ENCODE measurements at regions not wholly inside any gene's neighbourhood (a gene's known extent, or its start where the extent isn't known, plus 50 kb on each side); places are given as distances from the start of the nearest gene placed in this dataset.

- TF ChIP-seq CTCF (IDR thresholded peaks at IDR 0.05) (no peak), POLR2A (IDR thresholded peaks at IDR 0.05) (no peak)
These were observed 609.0 kb upstream of the FZD8 start for GRCh38 chr10:36251068-36251467.

Data from lower leg skin (tissue), 3 donors.